NCI-H82 (cell line): ENCODE measurements at regions not wholly inside any gene's neighbourhood (a gene's known extent, or its start where the extent isn't known, plus 50 kb on each side); places are given as distances from the start of the nearest gene placed in this dataset.
"Not testable (repeated sequence)": the region's sequence is repeated elsewhere in the genome, so short reads cannot be mapped to it uniquely, and the experiment has no call there.

ENCODE experiments used
- DNase-seq: peaks from one replicate; lab custom pipeline; 2025; lab: John Stamatoyannopoulos, UW

- not testable (repeated sequence) for DNase-seq
Measured at GRCh38 chr10:91003379-91003778, 82.5 kb upstream of the ANKRD1 start.

DNA sequence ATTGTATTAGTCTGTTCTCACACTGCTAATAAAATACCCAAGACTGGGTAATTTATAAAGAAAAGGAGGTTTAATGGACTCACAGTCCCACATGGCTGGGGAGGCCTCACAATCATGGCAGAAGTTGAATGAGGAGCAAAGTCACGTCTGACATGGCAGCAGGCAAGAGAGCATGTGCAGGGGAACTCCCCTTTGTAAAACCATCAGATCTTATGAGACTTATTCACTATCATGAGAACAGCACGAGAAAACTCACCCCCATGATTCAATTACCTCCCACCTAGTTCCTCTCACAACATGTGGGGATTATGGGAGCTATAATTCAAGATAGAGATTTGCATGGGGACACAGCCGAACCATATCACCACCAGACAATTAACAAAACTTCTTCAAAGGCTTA is 84.4 kb upstream of the ANKRD1 start:
- DNase-seq: not testable (repeated sequence)

DNA sequence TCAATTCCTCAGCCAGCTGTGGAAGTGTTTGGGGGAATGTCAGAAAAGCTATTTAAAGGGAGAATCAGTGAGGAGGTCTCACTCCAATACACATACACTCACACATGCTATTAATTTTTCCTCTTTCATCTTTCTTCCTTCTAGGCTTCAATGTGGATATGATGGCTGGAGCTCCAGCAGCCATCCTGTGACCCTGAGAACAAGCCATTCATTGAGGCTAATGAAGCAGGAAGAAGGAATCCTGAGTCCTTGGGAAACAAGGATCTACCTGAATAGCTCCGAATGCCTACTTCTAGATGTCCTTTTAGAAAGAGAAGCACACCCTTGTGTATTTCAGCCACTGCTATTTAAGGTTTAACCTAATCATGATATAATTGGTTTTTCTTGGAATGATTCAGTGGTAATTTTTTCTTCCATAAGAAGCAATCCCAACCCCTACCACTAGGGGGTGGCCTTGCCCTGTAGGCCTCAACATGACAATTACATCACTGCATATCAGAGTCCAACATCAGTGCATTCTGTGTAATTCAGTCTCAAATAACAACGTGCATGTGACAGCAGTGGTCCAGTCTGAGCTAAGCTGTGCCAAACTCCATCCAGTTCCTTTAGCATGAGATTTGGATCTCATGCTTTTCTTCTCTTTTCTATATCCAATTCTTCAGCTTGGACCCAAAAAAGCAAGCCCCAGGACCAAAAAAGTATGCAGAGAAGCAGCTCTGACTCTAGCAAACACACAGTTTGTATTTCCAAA is 85.3 kb upstream of the ANKRD1 start:
- DNase-seq: peak; percentile 71

DNA sequence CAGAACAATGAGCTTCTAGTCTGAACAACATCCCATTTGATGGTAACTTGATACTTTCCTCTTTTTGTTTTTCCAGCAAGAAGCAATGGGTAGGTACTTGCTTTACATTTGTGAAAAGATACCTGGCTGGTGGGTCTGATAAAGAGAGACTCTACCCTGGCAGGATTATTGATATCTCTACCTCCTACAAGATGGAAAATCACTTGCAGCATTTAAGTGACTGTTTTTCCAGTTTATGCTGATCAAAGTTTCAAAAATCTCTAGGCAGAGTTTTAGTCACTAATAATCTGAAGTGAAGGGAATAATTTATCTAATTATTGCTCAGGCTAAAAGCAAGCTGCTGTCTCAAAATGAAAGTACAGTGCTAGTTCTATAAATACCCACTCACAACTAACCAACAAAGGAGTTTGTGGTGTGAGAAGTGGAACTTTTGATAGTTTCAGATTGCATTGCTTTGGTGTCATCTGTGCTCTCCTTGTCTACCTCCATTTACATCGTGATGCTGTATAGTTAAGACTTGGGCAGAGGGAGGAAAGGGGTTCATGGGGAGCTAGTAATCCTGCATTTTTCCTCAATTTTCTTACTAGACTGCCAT is 86.0 kb upstream of the ANKRD1 start:
- DNase-seq: no peak

- DNase-seq: no peak
Measured at GRCh38 chr10:91007655-91008054, 86.8 kb upstream of the ANKRD1 start.

DNA sequence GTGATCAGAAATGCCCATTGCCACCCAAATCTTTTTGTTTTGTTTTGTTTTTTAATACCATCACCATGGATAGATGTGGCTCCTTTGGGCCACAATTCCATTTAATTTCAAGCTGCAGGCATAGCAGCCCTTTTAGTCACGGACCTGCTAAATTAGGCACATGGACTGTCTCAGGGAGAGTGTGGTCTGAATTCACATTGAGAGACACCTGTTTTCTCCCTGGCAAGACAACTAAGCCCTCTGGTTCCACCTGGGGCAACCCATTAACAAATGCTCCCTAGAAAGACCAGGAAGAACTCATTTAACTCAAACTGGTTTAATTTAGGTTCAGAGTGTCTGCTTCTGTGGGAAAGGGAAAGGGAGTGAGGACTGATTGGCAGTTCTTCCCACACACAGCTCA is 88.2 kb upstream of the ANKRD1 start:
- no peak for DNase-seq

DNA sequence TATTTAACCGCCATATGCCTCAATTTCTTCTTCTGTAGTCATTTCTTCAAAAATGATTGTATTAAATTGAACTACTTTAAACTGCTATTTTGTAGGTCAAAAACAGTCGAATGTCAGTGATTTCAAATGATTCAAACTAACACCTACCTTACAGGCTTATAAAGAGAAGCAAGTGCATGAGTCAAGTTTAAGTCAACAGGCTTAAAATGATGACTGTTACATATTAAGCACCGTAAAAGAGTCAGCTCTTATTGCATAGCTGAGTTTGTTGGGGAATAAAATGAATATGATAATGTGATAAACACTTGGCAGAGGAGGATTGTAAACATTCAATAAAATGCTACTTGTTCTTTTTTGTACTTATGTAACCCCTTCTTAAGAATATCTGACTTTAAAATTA is 90.1 kb upstream of the ANKRD1 start:
- no peak for DNase-seq

DNA sequence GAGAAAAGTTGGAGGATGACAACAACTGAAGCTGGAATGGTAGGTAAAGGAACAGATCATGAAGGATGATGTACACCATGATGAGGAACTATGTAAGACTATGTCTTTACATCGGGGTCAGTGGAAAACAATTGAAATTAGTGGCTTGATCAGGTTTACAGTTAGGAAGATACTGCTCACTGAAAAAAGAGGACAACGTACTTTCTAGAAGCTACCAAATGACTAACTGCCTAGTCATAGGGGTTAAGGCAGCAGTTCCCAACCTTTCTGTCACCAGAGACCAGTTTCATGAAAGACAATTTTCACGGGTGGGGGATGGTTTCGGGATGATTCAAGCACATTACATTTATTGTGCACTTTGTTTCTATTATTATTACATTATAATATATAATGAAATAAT is 91.6 kb upstream of the ANKRD1 start:
- DNase-seq: no peak

DNA sequence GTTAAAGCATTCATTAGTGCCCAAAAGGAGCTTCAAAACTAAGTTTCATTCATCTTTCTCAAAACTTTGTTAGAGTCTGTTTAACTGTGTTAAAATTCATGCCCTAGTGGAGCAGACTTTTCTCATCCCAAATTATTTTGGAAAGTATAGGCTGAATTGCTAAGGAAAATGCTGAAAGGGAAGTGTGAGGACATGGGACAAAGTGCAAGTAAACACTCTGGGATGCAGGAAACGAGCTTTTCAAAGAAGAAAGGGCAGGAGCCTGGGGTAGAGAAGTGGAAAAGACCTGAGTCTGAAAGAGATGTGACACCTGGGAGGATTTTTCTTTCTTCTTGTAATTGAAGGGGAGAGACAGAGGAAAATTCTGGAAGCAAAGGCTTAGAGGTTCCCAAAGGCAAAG is 93.1 kb upstream of the ANKRD1 start:
- no peak for DNase-seq

DNA sequence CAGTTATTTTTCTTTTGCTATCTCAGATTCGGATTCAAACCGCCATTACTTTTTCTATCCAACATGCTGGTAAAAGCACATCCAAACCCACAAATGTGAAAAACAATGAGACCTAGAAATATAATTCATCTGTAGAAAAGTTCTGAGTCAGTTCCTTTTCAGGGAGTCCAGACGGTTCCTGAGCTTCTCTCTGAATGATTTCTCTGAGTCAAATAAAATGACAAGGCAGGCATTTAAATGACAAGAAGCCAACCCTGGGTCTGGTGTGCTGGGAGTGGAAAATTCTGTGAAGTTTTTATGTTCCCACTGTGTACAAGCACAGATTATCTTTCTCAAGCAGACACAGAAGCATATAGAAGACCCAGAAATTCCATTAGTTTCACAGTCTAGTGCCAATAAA is 96.3 kb upstream of the ANKRD1 start:
- no peak for DNase-seq

- DNase-seq: no peak
Measured at GRCh38 chr10:91021901-91022300, 101.0 kb upstream of the ANKRD1 start.

- DNase-seq: no peak
Measured at GRCh38 chr10:91022390-91022789, 101.5 kb upstream of the ANKRD1 start.

- DNase-seq: no peak
Measured at GRCh38 chr10:91022924-91023699, 102.2 kb upstream of the ANKRD1 start.

DNA sequence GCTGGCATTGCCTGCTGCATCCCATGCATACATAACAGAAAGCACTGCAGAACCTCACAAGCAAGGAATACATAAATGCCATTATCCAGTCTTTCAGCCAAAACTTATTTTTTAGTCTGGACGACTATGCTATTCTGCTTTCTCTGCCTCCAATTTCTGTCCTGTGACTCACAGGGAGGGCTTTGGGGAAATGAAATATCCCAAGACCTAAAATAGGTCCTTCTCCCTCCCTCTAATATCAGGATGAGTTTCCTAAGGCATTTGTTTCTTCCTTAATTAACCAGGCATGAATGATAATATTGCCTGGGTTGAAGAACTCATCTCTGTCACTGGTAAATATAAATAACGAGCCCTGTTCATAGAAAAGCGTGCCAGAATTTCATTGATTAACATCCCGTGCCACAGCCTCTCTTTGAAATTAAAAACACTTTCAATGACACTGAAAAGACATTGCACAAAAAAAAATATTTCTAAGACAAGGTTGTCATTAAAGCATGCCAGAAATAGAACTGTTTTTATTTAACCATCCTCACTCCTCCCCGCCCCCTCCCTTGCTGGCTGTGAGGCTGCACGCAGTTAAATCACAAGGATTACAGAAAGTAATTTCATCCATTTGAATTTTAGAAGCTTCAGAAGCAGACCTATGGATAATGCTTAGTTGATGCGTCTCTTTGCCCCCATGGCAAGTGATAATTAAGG is 103.0 kb upstream of the ANKRD1 start:
- DNase-seq: no peak

DNA sequence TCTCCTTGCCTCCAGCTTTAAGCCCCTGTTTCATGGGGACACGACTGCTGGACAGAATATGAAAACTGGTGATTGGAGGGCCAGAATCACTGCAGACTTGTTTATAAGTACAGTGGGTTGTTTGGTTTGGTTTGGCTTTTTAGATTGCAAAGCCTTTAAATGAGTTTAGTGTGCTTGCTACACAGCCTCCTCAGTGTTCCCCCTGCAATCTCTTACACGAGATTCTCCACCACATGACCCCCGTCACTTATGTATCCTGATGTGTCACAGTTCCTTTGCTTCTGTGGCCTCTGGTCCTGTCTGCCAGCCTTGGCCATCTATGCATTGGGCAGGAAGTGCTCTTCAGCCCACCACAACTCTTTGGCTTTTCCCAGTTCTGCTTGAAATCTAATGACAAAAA is 103.7 kb upstream of the ANKRD1 start:
- DNase-seq: no peak

GRCh38 chr10:91032611-91033206 is 111.8 kb upstream of the ANKRD1 start:
- DNase-seq: no peak

- no peak for DNase-seq
Measured at GRCh38 chr10:91033324-91033950, 112.5 kb upstream of the ANKRD1 start.

GRCh38 chr10:91034042-91034441 is 113.2 kb upstream of the ANKRD1 start:
- no peak for DNase-seq

GRCh38 chr10:91034494-91035159 is 113.7 kb upstream of the ANKRD1 start:
- DNase-seq: no peak

DNA sequence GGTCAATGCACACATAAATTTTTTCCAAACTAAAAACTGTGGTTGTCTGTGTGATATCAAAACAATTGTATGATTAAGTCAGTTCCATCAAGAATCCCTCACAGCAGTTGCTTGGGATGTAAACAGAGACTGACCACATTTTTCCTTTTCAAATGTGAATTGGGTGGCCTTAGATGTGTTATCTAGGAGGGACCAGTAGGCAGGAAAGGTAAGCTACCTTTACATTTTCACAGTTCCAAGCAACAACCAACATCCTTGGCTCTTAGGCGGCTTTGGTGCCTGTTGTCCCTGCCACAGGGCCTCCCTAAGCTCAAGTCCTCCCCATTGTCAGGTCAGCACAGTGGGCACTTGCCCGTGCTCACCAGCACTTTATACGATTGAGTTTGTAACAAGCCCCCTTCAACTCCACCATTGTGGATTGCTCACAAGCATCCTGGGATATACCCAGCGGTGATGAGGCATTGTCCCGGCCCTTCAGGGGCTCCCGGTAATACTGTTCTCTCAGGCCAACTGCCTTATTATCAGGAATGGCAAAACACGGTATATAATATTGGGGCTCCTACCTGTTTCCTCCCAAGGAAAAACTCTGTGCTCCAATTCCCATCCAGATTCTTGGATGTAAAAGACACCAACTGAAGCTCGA is 114.9 kb upstream of the ANKRD1 start:
- DNase-seq: no peak
